ENCODE measurements at regions not wholly inside any gene's neighbourhood (a gene's known extent, or its start where the extent isn't known, plus 50 kb on each side); places are given as distances from the start of the nearest gene placed in this dataset.

GRCh38 chr13:48761256-48761655 lies 107.5 kb downstream of the CYSLTR2 start:
- no peak for TF ChIP-seq CTCF (IDR thresholded peaks at IDR 0.05)
- no peak for TF ChIP-seq POLR2A (IDR thresholded peaks at IDR 0.05)
- no peak for TF ChIP-seq POLR2AphosphoS5 (IDR thresholded peaks at IDR 0.05)

All from sigmoid colon (tissue), 4 donors.